Activated CD4-positive, alpha-beta T cell treated with anti-CD3 and anti-CD28 coated beads, Interleukin-2, Interleukin-6, amounts not matched to agents 100 ng/mL and 50 ng/mL, durations not matched to agents 16 hours and 8 hours (primary cell): ENCODE measurements at regions not wholly inside any gene's neighbourhood (a gene's known extent, or its start where the extent isn't known, plus 50 kb on each side); places are given as distances from the start of the nearest gene placed in this dataset.

Source experiments
- DNase-seq: peaks from one replicate; pipeline ENCODE4 v3.0.0-alpha.2; 2020

- no peak for DNase-seq
These were observed 373.3 kb upstream of the DIAPH2 start for GRCh38 chrX:96311366-96311765.

- peak; percentile 18 for DNase-seq
These were observed 369.7 kb upstream of the DIAPH2 start for GRCh38 chrX:96314985-96315384.

- DNase-seq = no peak
These were observed 322.8 kb upstream of the DIAPH2 start for GRCh38 chrX:96361844-96362243.

DNA sequence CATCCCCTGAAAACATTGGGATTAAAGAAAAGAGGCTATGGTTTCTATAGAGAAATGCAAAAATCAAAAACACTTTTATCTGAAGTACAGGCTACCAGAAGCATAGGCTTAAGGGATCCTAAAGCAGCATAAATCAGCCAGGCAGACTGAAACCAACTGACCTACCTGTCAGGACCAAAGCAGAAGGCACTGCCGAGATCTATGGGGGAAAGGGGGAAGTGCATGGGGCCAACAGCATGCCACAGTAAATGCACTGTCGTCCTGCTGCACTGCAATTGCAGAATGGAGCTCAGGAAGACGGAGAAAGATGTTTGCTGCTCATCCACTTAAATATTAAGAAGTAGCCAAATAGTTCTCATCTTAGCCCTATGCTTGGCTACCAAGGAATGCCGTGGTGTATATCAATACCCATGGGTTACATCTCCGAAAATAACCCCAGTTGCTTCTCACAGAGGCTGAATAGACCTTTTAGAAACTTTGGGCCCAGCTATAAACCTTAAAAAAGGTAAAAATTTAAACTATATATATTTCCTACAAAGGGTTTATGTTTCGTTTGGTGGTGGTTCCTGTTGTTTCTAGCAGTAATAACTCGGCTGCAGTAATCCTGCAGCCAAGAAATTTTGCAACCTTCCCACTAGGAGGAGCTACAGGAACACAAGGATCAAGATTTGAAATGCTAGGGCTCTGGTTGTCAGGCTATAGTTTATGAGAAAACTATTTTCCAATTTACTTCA lies 312.2 kb upstream of the DIAPH2 start:
- DNase-seq = peak; percentile 11

- no peak for DNase-seq
These were observed 311.6 kb upstream of the DIAPH2 start for GRCh38 chrX:96373047-96373355.

- no peak for DNase-seq
These were observed 308.4 kb upstream of the DIAPH2 start for GRCh38 chrX:96376266-96376665.

GRCh38 chrX:96379951-96380350 lies 304.7 kb upstream of the DIAPH2 start:
- no peak for DNase-seq

DNA sequence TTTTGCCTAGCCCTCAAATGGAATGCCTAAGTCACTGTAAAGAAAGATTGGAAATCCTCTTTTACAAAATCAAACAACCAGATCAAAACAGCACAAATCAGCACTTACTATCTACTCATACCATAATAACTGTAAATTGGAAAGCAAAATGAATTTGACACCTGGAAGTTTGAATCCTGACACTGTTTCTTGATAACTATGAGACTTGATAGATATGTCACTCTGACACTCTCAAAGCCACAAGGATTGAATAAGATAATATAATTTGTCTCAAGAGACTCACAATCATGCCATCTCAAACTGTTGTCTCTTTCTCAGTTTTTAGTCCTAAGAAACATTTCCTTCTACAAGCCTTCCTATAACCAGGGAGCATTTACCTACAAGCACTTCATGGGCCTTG lies 302.6 kb upstream of the DIAPH2 start:
- no peak for DNase-seq

DNA sequence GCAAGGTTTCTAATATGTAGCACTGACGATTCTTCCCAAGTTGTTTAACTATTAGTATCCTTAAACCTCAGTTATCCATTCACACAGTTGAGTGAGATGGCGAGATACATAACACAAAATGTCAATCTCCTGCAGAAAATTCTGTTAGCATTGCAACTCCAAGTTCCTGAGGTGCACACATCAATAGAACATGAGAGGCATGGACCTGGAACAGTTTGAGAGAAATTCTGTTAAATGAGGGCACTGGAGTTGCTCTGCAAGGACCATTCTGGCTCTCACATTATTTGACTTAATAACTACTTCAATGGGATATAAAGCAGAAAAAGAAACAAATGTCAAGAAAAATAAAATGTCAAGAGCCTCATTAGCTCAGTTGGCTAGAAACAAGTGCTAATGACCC lies 301.2 kb upstream of the DIAPH2 start:
- no peak for DNase-seq

- DNase-seq = no peak
These were observed 298.3 kb upstream of the DIAPH2 start for GRCh38 chrX:96386325-96386724.

- no peak for DNase-seq
These were observed 297.7 kb upstream of the DIAPH2 start for GRCh38 chrX:96386981-96387380.

- DNase-seq = no peak
These were observed 296.8 kb upstream of the DIAPH2 start for GRCh38 chrX:96387801-96388200.

GRCh38 chrX:96389281-96390047 lies 295.2 kb upstream of the DIAPH2 start:
- DNase-seq = no peak

DNA sequence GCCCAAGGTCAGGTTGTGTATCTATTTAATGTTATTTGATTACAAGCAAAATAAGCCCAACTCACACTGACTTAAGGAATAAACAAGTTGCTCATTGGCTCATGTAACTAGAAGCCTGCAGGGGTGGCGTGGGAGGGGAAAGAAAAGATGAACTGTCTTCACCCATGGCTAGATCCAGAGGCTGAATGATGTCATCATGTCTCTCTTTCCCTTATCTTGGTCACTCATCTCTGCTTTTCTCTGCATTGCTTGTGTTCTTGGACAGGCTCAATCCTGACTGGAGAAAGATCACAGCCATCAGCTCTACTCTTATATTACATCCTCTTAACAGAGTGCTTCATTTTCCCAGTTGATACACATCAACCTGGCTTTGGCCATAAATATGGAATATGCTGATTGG lies 290.0 kb upstream of the DIAPH2 start:
- DNase-seq = no peak

DNA sequence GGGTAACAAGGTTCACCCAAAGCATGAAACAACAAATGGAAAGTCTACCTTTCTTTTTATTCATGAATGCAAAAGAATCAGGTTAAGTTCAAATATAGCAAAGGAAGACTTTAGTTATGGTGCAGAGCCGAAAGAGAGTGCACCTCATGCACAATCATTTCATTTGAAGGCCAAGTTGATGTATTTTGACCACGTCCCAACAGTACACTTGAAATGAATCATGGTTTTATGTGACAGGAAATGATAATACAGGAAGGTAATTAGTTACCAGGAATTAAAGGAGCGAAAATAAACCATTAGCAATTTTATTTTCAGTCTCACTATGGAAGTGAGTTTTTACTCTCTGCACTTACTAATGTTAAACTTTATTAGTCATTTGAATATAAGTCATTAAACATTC lies 281.2 kb upstream of the DIAPH2 start:
- DNase-seq = no peak

GRCh38 chrX:96405842-96406241 lies 278.8 kb upstream of the DIAPH2 start:
- no peak for DNase-seq

- no peak for DNase-seq
These were observed 277.6 kb upstream of the DIAPH2 start for GRCh38 chrX:96407072-96407471.

DNA sequence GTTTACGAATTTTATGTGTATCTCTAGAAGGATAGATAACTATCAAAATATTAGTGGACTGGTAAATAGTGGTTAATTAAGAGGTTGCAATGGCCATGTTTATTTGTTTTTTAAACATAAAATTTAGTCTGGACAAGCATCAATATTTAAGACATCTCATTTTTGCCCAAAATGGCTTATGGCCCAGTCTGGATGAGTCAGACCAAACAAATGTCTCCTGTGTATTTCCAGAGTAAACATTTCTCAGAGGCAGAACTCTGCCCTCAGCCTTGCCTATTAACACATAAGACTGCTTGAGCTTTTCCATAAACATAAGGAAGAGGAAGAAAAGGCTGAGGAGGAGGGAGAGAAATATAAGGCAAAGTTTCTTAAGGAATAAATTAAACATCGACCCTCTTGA lies 277.1 kb upstream of the DIAPH2 start:
- no peak for DNase-seq

DNA sequence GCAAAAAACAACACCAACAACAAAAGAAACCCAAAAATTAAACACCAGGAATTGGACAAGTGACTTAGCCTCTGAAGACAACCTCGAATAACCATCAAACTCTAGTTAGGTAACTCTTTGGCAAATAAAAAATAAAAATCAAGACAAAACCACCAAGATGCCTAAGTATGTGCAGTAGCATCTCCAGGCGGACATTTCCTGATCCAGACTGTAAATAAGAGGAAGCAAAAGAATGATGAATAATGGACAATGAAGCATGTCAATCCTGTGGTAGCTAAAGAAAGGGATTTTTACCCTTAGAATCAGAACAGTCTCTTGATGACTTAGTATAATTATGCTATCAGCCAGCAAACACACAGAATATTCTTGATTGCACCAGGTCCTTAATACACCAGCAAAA lies 276.7 kb upstream of the DIAPH2 start:
- DNase-seq = no peak

GRCh38 chrX:96410927-96411326 lies 273.7 kb upstream of the DIAPH2 start:
- DNase-seq = no peak

DNA sequence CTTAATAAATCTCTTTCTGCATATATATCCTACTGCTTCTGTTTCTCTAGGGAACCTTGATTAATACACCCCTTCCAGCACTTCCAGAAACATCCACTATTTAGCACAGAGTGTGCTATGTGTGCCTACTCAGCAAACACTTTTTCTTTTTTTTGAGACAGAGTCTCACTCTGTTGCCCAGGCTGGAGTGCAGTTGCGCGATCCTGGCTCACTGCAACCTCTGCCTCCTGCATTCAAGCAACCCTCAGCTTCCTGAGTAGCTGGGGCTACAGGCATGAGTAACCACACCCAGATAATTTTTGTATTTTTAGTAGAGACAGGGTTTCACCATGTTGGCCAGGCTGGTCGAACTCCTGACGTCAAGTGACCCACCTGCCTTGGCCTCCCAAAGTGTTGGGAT lies 266.9 kb upstream of the DIAPH2 start:
- DNase-seq = no peak

DNA sequence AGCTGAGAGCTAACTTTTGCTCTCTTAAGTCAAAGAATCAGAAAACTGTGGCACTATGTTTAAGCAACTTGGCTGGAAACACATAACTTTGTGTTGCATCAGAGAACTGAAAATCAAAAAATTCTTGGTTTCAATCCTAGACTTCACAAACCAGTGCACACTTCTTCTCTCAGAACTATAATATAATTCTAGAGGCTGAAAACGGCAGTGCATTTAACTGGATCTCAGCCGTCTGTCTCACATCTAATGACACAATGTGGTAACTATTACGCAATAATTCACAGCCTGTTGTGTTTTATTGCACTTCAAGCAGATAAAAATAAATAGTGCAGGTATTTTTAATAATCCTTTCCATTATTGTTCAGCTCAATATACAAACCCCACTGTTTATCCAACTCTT lies 260.6 kb upstream of the DIAPH2 start:
- DNase-seq = no peak

DNA sequence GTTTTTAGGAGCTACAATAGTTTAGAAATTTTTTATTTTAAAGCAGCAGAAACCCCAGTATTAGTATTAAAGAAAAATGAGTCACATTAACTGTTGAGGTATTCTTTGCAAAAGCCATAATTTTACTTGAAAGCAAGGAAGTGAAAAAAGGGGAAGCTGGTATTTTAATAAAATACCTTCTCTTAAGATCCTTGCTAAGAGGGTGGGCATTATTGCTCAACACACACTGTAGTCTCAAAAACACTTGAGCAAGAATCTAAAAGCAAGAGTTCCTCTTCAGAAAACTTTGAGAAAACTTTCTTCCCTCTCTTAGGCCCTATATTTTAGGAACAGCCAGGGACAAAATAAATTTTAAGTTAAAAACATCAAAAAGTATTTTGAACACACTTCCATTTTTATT lies 259.4 kb upstream of the DIAPH2 start:
- DNase-seq = no peak

GRCh38 chrX:96430756-96431455 lies 253.7 kb upstream of the DIAPH2 start:
- no peak for DNase-seq
